ENCODE measurements at regions not wholly inside any gene's neighbourhood (a gene's known extent, or its start where the extent isn't known, plus 50 kb on each side); places are given as distances from the start of the nearest gene placed in this dataset.
A peak's percentile ranks its signal among the peaks of the same experiment; 100 is the strongest.

DNA sequence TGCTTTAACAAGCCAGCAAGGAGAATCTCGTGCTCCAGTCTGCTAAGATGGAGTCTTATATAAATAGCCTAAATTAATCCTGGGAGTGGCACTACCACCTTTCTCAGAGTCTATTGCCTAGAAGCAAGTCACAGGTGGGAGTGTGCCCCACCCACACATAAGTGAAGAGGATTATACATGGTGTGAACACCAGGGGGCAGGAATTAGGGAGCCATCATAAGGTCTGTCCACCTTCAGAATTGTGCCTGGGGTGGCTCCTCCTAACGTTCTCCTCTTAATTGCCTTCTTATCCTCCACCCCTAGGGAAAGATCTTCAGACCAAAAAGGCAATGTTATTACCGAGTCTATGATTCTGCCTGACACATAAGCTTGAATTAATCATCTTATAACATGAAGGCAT lies 276.8 kb upstream of the SESN3 start:
- Histone ChIP-seq H3K4me3 (ENCODE audit: insufficient read depth, low read depth, low read length) (no peak overlapping the region), H3K27ac (ENCODE audit: insufficient read depth, low read depth, low read length, poor library complexity, severe bottlenecking) (no peak overlapping the region), H3K4me1 (ENCODE audit: control insufficient read depth, insufficient read depth, low read length) (no peaks in the 10 kb centered on the region), H3K27me3 (ENCODE audit: control insufficient read depth, insufficient read depth, low read length, poor library complexity, severe bottlenecking) (no peaks in the 10 kb centered on the region), H3K9me3 (ENCODE audit: control insufficient read depth, low read length) (no peaks in the 10 kb centered on the region), H3K36me3 (ENCODE audit: control insufficient read depth, insufficient read depth, low read length) (no peaks in the 10 kb centered on the region)
- WGBS, 2 experiments, result 82 to 89% methylated on average over 3 of the region's 3 CpGs

GRCh38 chr11:95506777-95507176 lies 275.8 kb upstream of the SESN3 start:
- no peak overlapping the region for H3K27ac ChIP-seq (ENCODE audit: insufficient read depth, low read depth, low read length, poor library complexity, severe bottlenecking)

GRCh38 chr11:95505927-95506426 lies 275.0 kb upstream of the SESN3 start:
- H3K27me3 ChIP-seq (ENCODE audit: control insufficient read depth, insufficient read depth, low read length, poor library complexity, severe bottlenecking), result no peaks in the 10 kb centered on the region

More at GRCh38 chr11:95506777-95507176, 275.8 kb upstream of the SESN3 start:
- H3K4me3 ChIP-seq (ENCODE audit: insufficient read depth, low read depth, low read length), result no peak overlapping the region
- H3K9me3 ChIP-seq (ENCODE audit: control insufficient read depth, low read length), result no peaks in the 10 kb centered on the region
- no peaks in the 10 kb centered on the region for H3K4me1 ChIP-seq (ENCODE audit: control insufficient read depth, insufficient read depth, low read length)
- H3K36me3 ChIP-seq (ENCODE audit: control insufficient read depth, insufficient read depth, low read length), result no peaks in the 10 kb centered on the region
- no peaks in the 10 kb centered on the region for H3K27me3 ChIP-seq (ENCODE audit: control insufficient read depth, insufficient read depth, low read length, poor library complexity, severe bottlenecking)
- 95 to 96% methylated on average over 1 to 2 of the region's 2 CpGs for WGBS, 2 experiments

GRCh38 chr11:95503047-95503446 lies 272.0 kb upstream of the SESN3 start:
- WGBS, 2 experiments, result 88 to 100% methylated on average over 1 of the region's 1 CpG
- H3K4me1 ChIP-seq (ENCODE audit: control insufficient read depth, insufficient read depth, low read length), result peaks cover 19% of the 10 kb centered on the region

More at GRCh38 chr11:95505927-95506426, 275.0 kb upstream of the SESN3 start:
- H3K27ac ChIP-seq (ENCODE audit: insufficient read depth, low read depth, low read length, poor library complexity, severe bottlenecking), result no peak overlapping the region
- no peak overlapping the region for H3K4me3 ChIP-seq (ENCODE audit: insufficient read depth, low read depth, low read length)
- no peaks in the 10 kb centered on the region for H3K4me1 ChIP-seq (ENCODE audit: control insufficient read depth, insufficient read depth, low read length)
- no peaks in the 10 kb centered on the region for H3K9me3 ChIP-seq (ENCODE audit: control insufficient read depth, low read length)
- WGBS, 2 experiments, result 95 to 97% methylated on average over 6 to 8 of the region's 8 CpGs
- no peaks in the 10 kb centered on the region for H3K36me3 ChIP-seq (ENCODE audit: control insufficient read depth, insufficient read depth, low read length)

DNA sequence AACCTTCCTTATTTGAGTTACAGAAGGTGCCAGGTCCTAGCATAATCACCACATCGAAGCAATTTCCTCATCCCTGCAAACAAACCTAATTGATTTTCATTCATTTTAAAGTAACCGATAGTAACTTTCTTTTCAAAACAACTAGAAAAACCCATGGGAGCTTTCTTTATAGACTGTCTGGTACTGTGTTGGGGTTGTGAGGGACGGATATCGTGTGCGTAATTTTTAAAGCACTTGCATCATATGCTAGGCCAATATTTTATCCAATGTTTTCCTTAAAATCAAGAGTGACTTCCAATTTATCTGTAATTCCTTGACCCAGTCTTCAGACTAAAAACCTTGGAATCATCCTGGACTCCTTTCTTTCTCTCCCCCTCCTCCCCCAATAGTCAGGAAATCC lies 271.5 kb upstream of the SESN3 start:
- peaks cover 19% of the 10 kb centered on the region for H3K4me1 ChIP-seq (ENCODE audit: control insufficient read depth, insufficient read depth, low read length)
- H3K27me3 ChIP-seq (ENCODE audit: control insufficient read depth, insufficient read depth, low read length, poor library complexity, severe bottlenecking), result no peaks in the 10 kb centered on the region
- WGBS, 2 experiments, result 92 to 98% methylated on average over 5 of the region's 5 CpGs
- no peak overlapping the region for H3K4me3 ChIP-seq (ENCODE audit: insufficient read depth, low read depth, low read length)
- H3K27ac ChIP-seq (ENCODE audit: insufficient read depth, low read depth, low read length, poor library complexity, severe bottlenecking), result no peak overlapping the region
- H3K9me3 ChIP-seq (ENCODE audit: control insufficient read depth, low read length), result no peaks in the 10 kb centered on the region
- H3K36me3 ChIP-seq (ENCODE audit: control insufficient read depth, insufficient read depth, low read length), result no peaks in the 10 kb centered on the region

More at GRCh38 chr11:95503047-95503446, 272.0 kb upstream of the SESN3 start:
- Histone ChIP-seq H3K36me3 (ENCODE audit: control insufficient read depth, insufficient read depth, low read length) (no peaks in the 10 kb centered on the region), H3K9me3 (ENCODE audit: control insufficient read depth, low read length) (no peaks in the 10 kb centered on the region), H3K4me3 (ENCODE audit: insufficient read depth, low read depth, low read length) (no peak overlapping the region), H3K27me3 (ENCODE audit: control insufficient read depth, insufficient read depth, low read length, poor library complexity, severe bottlenecking) (no peaks in the 10 kb centered on the region), H3K27ac (ENCODE audit: insufficient read depth, low read depth, low read length, poor library complexity, severe bottlenecking) (no peak overlapping the region)

DNA sequence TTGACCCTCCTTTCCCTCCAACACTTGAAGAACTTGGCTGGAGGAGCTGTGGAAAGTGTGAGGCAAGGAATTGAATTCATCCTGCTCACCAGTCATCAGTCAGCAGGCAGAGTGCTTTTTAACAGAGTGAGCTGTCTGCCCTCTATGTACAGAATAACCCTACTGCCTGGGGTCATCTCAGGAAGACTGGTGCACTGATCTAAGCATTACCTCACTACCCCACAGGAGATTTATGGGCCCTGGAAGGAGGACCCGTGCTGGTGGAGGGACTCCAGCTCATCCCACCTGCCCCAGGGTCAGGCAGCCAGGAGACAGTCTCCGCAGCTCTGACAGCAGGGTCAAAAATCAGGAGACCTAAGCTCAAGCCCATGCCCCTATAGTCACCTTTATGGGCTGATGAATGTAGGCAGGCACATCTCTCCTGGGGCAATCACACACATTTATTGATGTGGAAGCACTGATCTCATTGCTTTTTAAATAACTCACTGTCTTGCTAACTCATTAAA lies 270.8 kb upstream of the SESN3 start:
- Histone ChIP-seq H3K4me1 (ENCODE audit: control insufficient read depth, insufficient read depth, low read length) (peaks cover 19% of the 10 kb centered on the region), H3K9me3 (ENCODE audit: control insufficient read depth, low read length) (no peaks in the 10 kb centered on the region), H3K4me3 (ENCODE audit: insufficient read depth, low read depth, low read length) (no peak overlapping the region), H3K27ac (ENCODE audit: insufficient read depth, low read depth, low read length, poor library complexity, severe bottlenecking) (no peak overlapping the region), H3K36me3 (ENCODE audit: control insufficient read depth, insufficient read depth, low read length) (no peaks in the 10 kb centered on the region), H3K27me3 (ENCODE audit: control insufficient read depth, insufficient read depth, low read length, poor library complexity, severe bottlenecking) (no peaks in the 10 kb centered on the region)
- WGBS, 2 experiments, result 94 to 96% methylated on average over 2 of the region's 2 CpGs

GRCh38 chr11:95500466-95500865 lies 269.5 kb upstream of the SESN3 start:
- Histone ChIP-seq H3K4me1 (ENCODE audit: control insufficient read depth, insufficient read depth, low read length) (peaks cover 19% of the 10 kb centered on the region), H3K27me3 (ENCODE audit: control insufficient read depth, insufficient read depth, low read length, poor library complexity, severe bottlenecking) (no peaks in the 10 kb centered on the region), H3K9me3 (ENCODE audit: control insufficient read depth, low read length) (no peaks in the 10 kb centered on the region), H3K27ac (ENCODE audit: insufficient read depth, low read depth, low read length, poor library complexity, severe bottlenecking) (no peak overlapping the region), H3K4me3 (ENCODE audit: insufficient read depth, low read depth, low read length) (no peak overlapping the region), H3K36me3 (ENCODE audit: control insufficient read depth, insufficient read depth, low read length) (no peaks in the 10 kb centered on the region)
- 96 to 100% methylated on average over 1 of the region's 1 CpG for WGBS, 2 experiments

- Histone ChIP-seq H3K4me1 (ENCODE audit: control insufficient read depth, insufficient read depth, low read length) (peaks cover 19% of the 10 kb centered on the region), H3K4me3 (ENCODE audit: insufficient read depth, low read depth, low read length) (no peak overlapping the region), H3K27me3 (ENCODE audit: control insufficient read depth, insufficient read depth, low read length, poor library complexity, severe bottlenecking) (no peaks in the 10 kb centered on the region), H3K27ac (ENCODE audit: insufficient read depth, low read depth, low read length, poor library complexity, severe bottlenecking) (peak overlapping the region; percentile 44), H3K36me3 (ENCODE audit: control insufficient read depth, insufficient read depth, low read length) (no peaks in the 10 kb centered on the region), H3K9me3 (ENCODE audit: control insufficient read depth, low read length) (no peaks in the 10 kb centered on the region)
Observed at GRCh38 chr11:95499516-95500135, 268.6 kb upstream of the SESN3 start.

DNA sequence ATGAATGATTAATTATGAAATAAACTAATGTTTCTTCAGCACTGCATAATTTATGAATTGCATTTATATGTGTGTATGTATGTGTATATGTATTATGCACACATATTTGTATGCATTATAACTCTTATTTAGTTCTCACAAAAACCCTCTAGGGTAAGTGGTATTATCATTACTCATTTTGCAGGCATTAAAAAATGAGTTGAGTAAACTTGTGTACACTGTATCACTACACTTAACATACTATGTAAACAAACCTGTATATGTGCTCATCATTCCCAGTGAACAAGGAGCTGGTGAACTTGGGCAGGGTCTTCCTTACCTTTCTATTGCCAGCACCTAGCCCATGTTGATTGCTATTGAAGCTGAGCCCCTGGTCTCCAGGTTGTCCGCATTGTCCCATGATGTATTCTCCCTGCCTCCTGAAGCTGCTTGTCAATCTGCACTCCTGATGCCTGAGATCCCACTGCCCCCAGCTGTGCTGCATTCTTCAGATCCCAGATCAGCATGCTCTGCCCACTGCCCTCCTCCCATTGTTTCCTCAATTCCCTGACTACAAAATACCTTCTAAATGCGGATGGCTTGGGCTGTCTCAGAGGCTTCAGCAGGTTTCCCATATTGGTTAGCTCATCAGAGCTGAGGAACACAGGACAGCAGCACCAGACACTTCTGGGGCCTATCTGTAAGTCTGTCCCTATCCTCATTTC lies 267.9 kb upstream of the SESN3 start:
- no peaks in the 10 kb centered on the region for H3K9me3 ChIP-seq (ENCODE audit: control insufficient read depth, low read length)
- 7 to 12% methylated on average over 2 of the region's 2 CpGs for WGBS, 2 experiments
- H3K4me3 ChIP-seq (ENCODE audit: insufficient read depth, low read depth, low read length), result no peak overlapping the region
- H3K27me3 ChIP-seq (ENCODE audit: control insufficient read depth, insufficient read depth, low read length, poor library complexity, severe bottlenecking), result no peaks in the 10 kb centered on the region
- H3K36me3 ChIP-seq (ENCODE audit: control insufficient read depth, insufficient read depth, low read length), result no peaks in the 10 kb centered on the region
- peaks cover 19% of the 10 kb centered on the region for H3K4me1 ChIP-seq (ENCODE audit: control insufficient read depth, insufficient read depth, low read length)
- peak overlapping the region; percentile 44 for H3K27ac ChIP-seq (ENCODE audit: insufficient read depth, low read depth, low read length, poor library complexity, severe bottlenecking)

- no peak overlapping the region for H3K27ac ChIP-seq (ENCODE audit: insufficient read depth, low read depth, low read length, poor library complexity, severe bottlenecking)
- 91 to 94% methylated on average over 1 of the region's 1 CpG for WGBS, 2 experiments
- peaks cover 19% of the 10 kb centered on the region for H3K4me1 ChIP-seq (ENCODE audit: control insufficient read depth, insufficient read depth, low read length)
- no peak overlapping the region for H3K4me3 ChIP-seq (ENCODE audit: insufficient read depth, low read depth, low read length)
- no peaks in the 10 kb centered on the region for H3K27me3 ChIP-seq (ENCODE audit: control insufficient read depth, insufficient read depth, low read length, poor library complexity, severe bottlenecking)
- no peaks in the 10 kb centered on the region for H3K36me3 ChIP-seq (ENCODE audit: control insufficient read depth, insufficient read depth, low read length)
- no peaks in the 10 kb centered on the region for H3K9me3 ChIP-seq (ENCODE audit: control insufficient read depth, low read length)
Observed at GRCh38 chr11:95496901-95497300, 265.9 kb upstream of the SESN3 start.
